ENCODE measurements at regions not wholly inside any gene's neighbourhood (a gene's known extent, or its start where the extent isn't known, plus 50 kb on each side); places are given as distances from the start of the nearest gene placed in this dataset.

GRCh38 chr7:67392596-67393438 lies 396.2 kb downstream of the TYW1 start:
- no peak for TF ChIP-seq EZH2phosphoT487 (IDR thresholded peaks at IDR 0.05; ENCODE audit: borderline replicate concordance)
- TF ChIP-seq CTCF (conservative IDR thresholded peaks at IDR 0.05; ENCODE audit: low read length) = no peak
- Histone ChIP-seq H3K9me3 (ENCODE audit: insufficient read depth, low read depth, low read length) (peaks cover 3% of the 10 kb centered on the region; the same call in 1 of the 2 replicates), H3K4me3 (ENCODE audit: low read length, poor library complexity, severe bottlenecking) (no peak overlapping the region), H3K36me3 (ENCODE audit: insufficient read depth, low read length) (no peaks in the 10 kb centered on the region), H3K27me3 (ENCODE audit: insufficient read depth, low read length, poor library complexity, severe bottlenecking) (no peaks in the 10 kb centered on the region), H4K20me1 (ENCODE audit: insufficient read depth, low read length, poor library complexity, severe bottlenecking) (no peaks in the 10 kb centered on the region), H3K9me2 (replicated peaks; ENCODE audit: low read depth, low read length) (no peaks in the 10 kb centered on the region), H3K79me2 (ENCODE audit: insufficient read depth, low read length) (no peaks in the 10 kb centered on the region), H3K9ac (ENCODE audit: low read depth, low read length, poor library complexity, severe bottlenecking) (no peak overlapping the region), H3F3A (ENCODE audit: low read depth) (no peaks in the 10 kb centered on the region), H3K4me2 (ENCODE audit: low read depth, low read length, poor library complexity, severe bottlenecking) (no peak overlapping the region), H3K4me1 (ENCODE audit: insufficient read depth, low read length, poor library complexity, severe bottlenecking) (no peaks in the 10 kb centered on the region), H2AFZ (ENCODE audit: low read length) (no peak overlapping the region)

DNA sequence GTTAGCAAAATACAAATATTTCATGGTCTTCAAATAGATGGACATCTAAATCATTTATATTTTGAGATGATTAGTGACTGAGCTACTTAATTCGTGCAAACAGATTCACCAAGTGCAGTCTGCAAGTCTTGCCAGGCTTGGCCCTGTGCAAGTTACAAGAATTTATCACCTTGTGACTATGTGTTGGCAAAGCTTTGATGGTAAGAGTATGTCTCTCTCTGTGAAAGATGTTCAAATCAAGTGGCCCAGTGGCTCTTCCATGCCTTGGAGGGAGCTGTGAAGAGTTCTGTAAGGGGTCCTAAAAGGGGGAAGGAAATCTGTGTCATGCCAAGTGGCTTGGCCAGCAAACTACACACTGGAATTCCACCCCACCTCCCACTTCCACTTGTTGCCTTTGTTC lies 397.3 kb downstream of the TYW1 start:
- Histone ChIP-seq H3K4me3 (ENCODE audit: low read length, poor library complexity, severe bottlenecking) (no peak overlapping the region), H3K9ac (ENCODE audit: low read depth, low read length, poor library complexity, severe bottlenecking) (no peak overlapping the region), H4K20me1 (ENCODE audit: insufficient read depth, low read length, poor library complexity, severe bottlenecking) (no peaks in the 10 kb centered on the region), H3K36me3 (ENCODE audit: insufficient read depth, low read length) (no peaks in the 10 kb centered on the region), H3K27me3 (ENCODE audit: insufficient read depth, low read length, poor library complexity, severe bottlenecking) (no peaks in the 10 kb centered on the region), H3K9me2 (replicated peaks; ENCODE audit: low read depth, low read length) (no peaks in the 10 kb centered on the region), H3K79me2 (ENCODE audit: insufficient read depth, low read length) (no peaks in the 10 kb centered on the region), H3K9me3 (ENCODE audit: insufficient read depth, low read depth, low read length) (peaks cover 3% of the 10 kb centered on the region; the same call in 1 of the 2 replicates), H3F3A (ENCODE audit: low read depth) (no peaks in the 10 kb centered on the region), H3K4me2 (ENCODE audit: low read depth, low read length, poor library complexity, severe bottlenecking) (no peak overlapping the region), H3K4me1 (ENCODE audit: insufficient read depth, low read length, poor library complexity, severe bottlenecking) (no peaks in the 10 kb centered on the region), H2AFZ (ENCODE audit: low read length) (no peak overlapping the region)
- no peak for TF ChIP-seq CTCF (conservative IDR thresholded peaks at IDR 0.05; ENCODE audit: low read length)
- TF ChIP-seq EZH2phosphoT487 (IDR thresholded peaks at IDR 0.05; ENCODE audit: borderline replicate concordance) = no peak

DNA sequence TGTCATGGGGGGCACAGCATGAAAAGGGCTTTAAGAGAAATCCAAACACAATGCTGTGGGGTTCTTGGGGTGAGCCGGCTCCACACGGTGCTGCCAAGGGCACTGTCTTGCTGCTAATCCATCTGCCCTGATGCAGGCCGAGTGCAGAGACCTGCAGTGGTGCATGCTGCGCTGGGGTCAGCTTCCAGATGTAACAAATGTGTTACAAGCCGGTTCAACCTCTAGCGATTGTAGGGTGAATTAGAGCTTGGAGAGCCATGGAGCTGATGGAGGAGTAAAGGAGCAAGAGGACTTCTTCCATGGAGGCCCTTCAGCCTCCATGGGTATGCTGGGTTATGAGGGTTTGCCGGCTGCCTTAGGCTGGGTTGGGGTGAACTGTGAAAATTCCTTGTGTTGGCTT lies 402.3 kb downstream of the TYW1 start:
- H3K9ac ChIP-seq (ENCODE audit: low read depth, low read length, poor library complexity, severe bottlenecking) = no peak overlapping the region
- H2AFZ ChIP-seq (ENCODE audit: low read length) = no peak overlapping the region
- no peak for TF ChIP-seq EZH2phosphoT487 (IDR thresholded peaks at IDR 0.05; ENCODE audit: borderline replicate concordance)
- TF ChIP-seq CTCF (conservative IDR thresholded peaks at IDR 0.05; ENCODE audit: low read length) = no peak

More for the DNA sequence above, 402.3 kb downstream of the TYW1 start:
- Histone ChIP-seq H3K79me2 (ENCODE audit: insufficient read depth, low read length) (no peaks in the 10 kb centered on the region), H3K4me2 (ENCODE audit: low read depth, low read length, poor library complexity, severe bottlenecking) (no peak overlapping the region), H3K4me1 (ENCODE audit: insufficient read depth, low read length, poor library complexity, severe bottlenecking) (no peaks in the 10 kb centered on the region), H3K4me3 (ENCODE audit: low read length, poor library complexity, severe bottlenecking) (no peak overlapping the region), H4K20me1 (ENCODE audit: insufficient read depth, low read length, poor library complexity, severe bottlenecking) (no peaks in the 10 kb centered on the region), H3K9me3 (ENCODE audit: insufficient read depth, low read depth, low read length) (no peaks in the 10 kb centered on the region), H3K9me2 (replicated peaks; ENCODE audit: low read depth, low read length) (no peaks in the 10 kb centered on the region), H3F3A (ENCODE audit: low read depth) (no peaks in the 10 kb centered on the region), H3K27me3 (ENCODE audit: insufficient read depth, low read length, poor library complexity, severe bottlenecking) (no peaks in the 10 kb centered on the region), H3K36me3 (ENCODE audit: insufficient read depth, low read length) (no peaks in the 10 kb centered on the region)
